Hypothalamus (tissue), 51 donors: ENCODE measurements at regions not wholly inside any gene's neighbourhood (a gene's known extent, or its start where the extent isn't known, plus 50 kb on each side); places are given as distances from the start of the nearest gene placed in this dataset.
"Not testable (repeated sequence)": the region's sequence is repeated elsewhere in the genome, so short reads cannot be mapped to it uniquely, and the experiment has no call there.

ENCODE experiments used
- DNase-seq, 51 donors: peaks; one replicate each; lab custom pipeline; 2025; lab: John Stamatoyannopoulos, UW

DNA sequence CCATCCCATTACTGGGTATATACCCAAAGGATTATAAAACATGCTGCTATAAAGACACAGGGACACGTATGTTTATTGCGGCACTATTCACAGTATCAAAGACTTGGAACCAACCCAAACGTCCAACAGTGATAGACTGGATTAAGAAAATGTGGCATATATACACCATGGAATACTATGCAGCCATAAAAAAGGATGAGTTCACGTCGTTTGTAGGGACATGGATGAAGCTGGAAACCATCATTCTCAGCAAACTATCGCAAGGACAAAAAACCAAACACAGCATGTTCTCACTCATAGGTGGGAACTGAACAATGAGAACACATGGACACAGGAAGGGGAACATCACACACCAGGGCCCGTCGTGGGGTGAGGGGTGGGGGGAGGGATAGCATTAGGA lies 106.1 kb downstream of the CHD1L start:
- not testable (repeated sequence) for DNase-seq

- no peak for DNase-seq
Observed at GRCh38 chr1:147349533-147349932, 107.0 kb downstream of the CHD1L start.

DNA sequence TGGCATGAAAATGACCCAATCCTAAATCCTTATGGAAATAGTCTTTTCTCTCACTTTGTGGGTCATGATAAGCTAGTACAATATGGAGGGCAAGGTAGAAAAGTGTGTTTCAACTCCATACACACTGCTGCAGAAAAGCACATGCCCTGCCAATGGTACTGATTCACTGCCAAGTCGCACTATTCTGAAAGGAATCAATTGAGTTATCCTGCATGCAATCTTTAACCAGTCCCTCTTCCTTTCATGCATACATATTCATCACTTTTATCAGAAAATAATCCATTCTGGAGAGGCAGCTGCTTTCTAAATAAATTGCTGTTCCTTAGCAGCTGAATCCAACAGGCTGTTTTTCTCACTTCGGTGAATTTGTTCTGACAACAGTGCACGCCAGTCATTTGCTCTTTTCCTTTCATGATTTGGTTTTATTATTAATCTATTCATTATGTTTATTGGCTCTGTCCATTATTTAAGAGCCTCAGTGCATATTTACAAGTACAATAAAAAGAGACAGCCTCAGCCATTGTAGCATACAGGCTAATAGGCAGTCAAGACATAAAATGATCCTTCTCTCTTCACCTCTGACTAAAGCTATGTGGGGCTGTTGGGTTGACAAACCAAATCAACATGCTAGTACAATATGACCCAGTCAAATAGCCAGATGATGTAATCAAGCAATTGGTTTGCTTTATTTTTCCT lies 108.8 kb downstream of the CHD1L start:
- DNase-seq, result no peak

GRCh38 chr1:147377263-147378246 lies 135.1 kb downstream of the CHD1L start:
- no peak for DNase-seq

- DNase-seq, result no peak
Observed at GRCh38 chr1:147379889-147380288, 137.4 kb downstream of the CHD1L start.

GRCh38 chr1:147384804-147385203 lies 142.3 kb downstream of the CHD1L start:
- no peak for DNase-seq

GRCh38 chr1:147388969-147389368 lies 146.5 kb downstream of the CHD1L start:
- DNase-seq, result no peak

- DNase-seq, result peak in 2 of 51 donors; percentile 1 to 9
Observed at GRCh38 chr1:147389532-147390184, 147.2 kb downstream of the CHD1L start.

- DNase-seq, result no peak
Observed at GRCh38 chr1:147390185-147390542, 147.7 kb downstream of the CHD1L start.

- DNase-seq, result no peak
Observed at GRCh38 chr1:147391114-147391513, 148.6 kb downstream of the CHD1L start.

- not testable (repeated sequence) for DNase-seq
Observed at GRCh38 chr1:147402326-147403045, 138.8 kb upstream of the BCL9 start.

DNA sequence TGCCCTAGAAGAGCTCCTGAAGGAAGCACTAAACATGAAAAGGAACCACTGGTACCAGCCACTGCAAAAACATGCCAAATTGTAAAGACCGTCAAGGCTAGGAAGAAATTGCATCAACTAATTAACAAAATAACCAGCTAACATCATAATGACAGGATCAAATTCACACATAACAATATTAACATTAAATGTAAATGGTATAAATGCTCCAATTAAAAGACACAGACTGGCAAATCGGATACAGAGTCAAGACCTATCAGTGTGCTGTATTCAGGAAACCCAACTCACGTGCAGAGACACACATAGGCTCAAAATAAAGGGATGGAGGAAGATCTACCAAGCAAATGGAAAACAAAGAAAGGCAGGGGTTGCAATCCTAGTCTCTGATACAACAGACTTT lies 137.0 kb upstream of the BCL9 start:
- DNase-seq, result not testable (repeated sequence)

GRCh38 chr1:147409886-147410285 lies 131.4 kb upstream of the BCL9 start:
- no peak for DNase-seq

DNA sequence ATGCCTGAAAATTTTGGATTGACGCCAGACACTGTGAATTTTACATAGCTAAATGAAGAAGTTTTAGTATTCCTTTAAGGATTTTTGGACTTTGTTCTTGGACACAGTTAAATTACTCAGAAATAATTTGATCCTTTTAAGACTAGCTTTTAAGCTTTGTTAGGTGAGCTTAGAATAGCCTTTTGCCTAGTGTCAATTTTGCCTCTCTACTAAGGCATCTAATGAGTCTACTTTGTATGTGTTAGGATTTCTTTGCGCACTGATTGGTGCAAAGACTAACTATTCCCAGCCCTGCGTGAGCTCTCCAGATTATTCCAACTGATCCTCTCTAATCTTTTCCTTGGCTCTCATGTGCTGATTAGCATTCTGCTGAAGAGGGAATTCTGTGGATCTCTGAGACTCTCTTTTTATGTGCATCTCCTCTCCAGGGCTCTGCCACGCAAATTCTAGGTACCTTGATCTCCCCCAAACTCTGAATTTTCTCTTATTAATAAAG lies 128.1 kb upstream of the BCL9 start:
- no peak for DNase-seq

GRCh38 chr1:147414505-147415163 lies 126.7 kb upstream of the BCL9 start:
- DNase-seq, result no peak

- no peak for DNase-seq
Observed at GRCh38 chr1:147417024-147417423, 124.3 kb upstream of the BCL9 start.

GRCh38 chr1:147423100-147423827 lies 118.0 kb upstream of the BCL9 start:
- DNase-seq, result not testable (repeated sequence)

DNA sequence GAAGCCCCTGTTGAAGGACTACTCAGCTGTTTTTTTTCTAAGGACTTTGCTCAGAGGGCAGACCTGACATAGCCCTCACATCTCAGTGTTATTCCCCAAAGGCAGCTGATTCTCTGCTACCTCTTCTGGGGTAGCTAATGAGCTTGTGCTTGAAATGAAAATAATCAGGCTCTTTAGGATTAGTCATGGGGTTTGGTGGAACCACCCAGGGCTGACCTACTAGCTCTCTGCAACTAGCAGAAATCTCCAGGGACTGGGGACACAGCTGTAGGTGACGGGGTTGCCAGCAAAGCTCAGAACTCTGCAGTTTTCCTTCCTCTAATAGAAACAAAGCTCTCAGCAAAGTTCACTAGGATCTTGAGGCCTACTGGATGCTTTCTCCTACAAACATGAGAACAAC lies 106.4 kb upstream of the BCL9 start:
- DNase-seq, result no peak

- no peak for DNase-seq
Observed at GRCh38 chr1:147444381-147444780, 96.9 kb upstream of the BCL9 start.
